WTC11 (cell line): ENCODE measurements at regions not wholly inside any gene's neighbourhood (a gene's known extent, or its start where the extent isn't known, plus 50 kb on each side); places are given as distances from the start of the nearest gene placed in this dataset.

Source experiments
- ATF3 ChIP-seq: sonication (generic); formaldehyde crosslinking; conservative IDR thresholded peaks from 2 replicates; pipeline ENCODE4 v1.8.1; 2022; ENCODE audit warnings: mild to moderate bottlenecking, missing genetic modification reagents
- CTCF ChIP-seq: fragments of 200-600 bp; IDR thresholded peaks from 2 replicates; pipeline ENCODE4 v1.8.0; 2022; ENCODE audit warnings: antibody characterized with exemption
- TEAD4 ChIP-seq: sonication (generic); formaldehyde crosslinking; IDR thresholded peaks from 2 replicates; pipeline ENCODE4 v1.8.0; 2022; ENCODE audit warnings: mild to moderate bottlenecking, missing genetic modification reagents

GRCh38 chr14:61620130-61620946 lies 75.0 kb upstream of the HIF1A start:
- no peak for TF ChIP-seq CTCF
- no peak for TF ChIP-seq ATF3 (CRISPR knock-in tag)
- no peak for TF ChIP-seq TEAD4 (CRISPR knock-in tag)
